K562 (cell line): ENCODE measurements at regions not wholly inside any gene's neighbourhood (a gene's known extent, or its start where the extent isn't known, plus 50 kb on each side); places are given as distances from the start of the nearest gene placed in this dataset.

Experiments used
- CBFB ChIP-seq: sonication (generic); formaldehyde crosslinking; IDR thresholded peaks from 2 replicates; pipeline ENCODE4 v1.4.0; 2020; ENCODE audit warnings: mild to moderate bottlenecking, missing genetic modification reagents
- E2F1 ChIP-seq: sonication (generic); formaldehyde crosslinking; IDR thresholded peaks from 2 replicates; pipeline ENCODE4 v1.8.1; 2023; ENCODE audit warnings: mild to moderate bottlenecking, missing genetic modification reagents, moderate library complexity
- FOXM1 ChIP-seq, 2 experiments: fragments of 450-650 bp in 1 of 2; sonication (generic) in 1 of 2; formaldehyde crosslinking in 1 of 2; IDR thresholded peaks; 2 replicates each; pipeline versions ENCODE4 v1.6.1 to v1.9.0; 2017 to 2022; ENCODE audit warnings: low read depth in 2 of 2, mild to moderate bottlenecking in 2 of 2, missing genetic modification reagents in 1 of 2, moderate library complexity in 1 of 2
- MED1 ChIP-seq: sonication (generic); formaldehyde crosslinking; IDR thresholded peaks from 2 replicates; pipeline ENCODE4 v1.8.1; 2023; ENCODE audit warnings: missing genetic modification reagents, borderline replicate concordance
- PBX2 ChIP-seq, 2 experiments: IDR thresholded peaks in 1 of 2; conservative IDR thresholded peaks in 1 of 2; 2 replicates each; pipeline ENCODE4 v1.6.1; 2016; ENCODE audit warnings: low read depth in 2 of 2, mild to moderate bottlenecking in 1 of 2, missing compliant biosample characterization in 1 of 2, missing genetic modification characterization in 1 of 2, moderate library complexity in 1 of 2
- TCF15 ChIP-seq: fragments of 250-450 bp; sonication (Bioruptor Pico); IDR thresholded peaks from 2 replicates; pipeline ENCODE4 v1.8.0; 2022; ENCODE audit warnings: moderate library complexity, mild to moderate bottlenecking, inconsistent platforms
- XRCC3 ChIP-seq: fragments of 450-650 bp; IDR thresholded peaks from 2 replicates; pipeline ENCODE4 v1.6.1; 2017; ENCODE audit warnings: mild to moderate bottlenecking, moderate library complexity
- ZBTB12 ChIP-seq: fragments of 250-450 bp; sonication (Bioruptor Pico); IDR thresholded peaks from 2 replicates; pipeline ENCODE4 v1.4.0; 2020
- ZBTB17 ChIP-seq: fragments of 450-650 bp; formaldehyde crosslinking; IDR thresholded peaks from 2 replicates; pipeline ENCODE4 v1.4.0; 2020; ENCODE audit warnings: mild to moderate bottlenecking
- ZNF12 ChIP-seq: sonication (generic); formaldehyde crosslinking; IDR thresholded peaks from 2 replicates; pipeline ENCODE4 v1.4.0; 2020; ENCODE audit warnings: mild to moderate bottlenecking, missing genetic modification reagents
- TF ChIP-seq, protein P1 (sequence below): fragments of 450-650 bp; formaldehyde crosslinking; IDR thresholded peaks from 2 replicates; pipeline ENCODE4 v1.4.0; 2022; ENCODE audit warnings: missing genetic modification characterization

DNA sequence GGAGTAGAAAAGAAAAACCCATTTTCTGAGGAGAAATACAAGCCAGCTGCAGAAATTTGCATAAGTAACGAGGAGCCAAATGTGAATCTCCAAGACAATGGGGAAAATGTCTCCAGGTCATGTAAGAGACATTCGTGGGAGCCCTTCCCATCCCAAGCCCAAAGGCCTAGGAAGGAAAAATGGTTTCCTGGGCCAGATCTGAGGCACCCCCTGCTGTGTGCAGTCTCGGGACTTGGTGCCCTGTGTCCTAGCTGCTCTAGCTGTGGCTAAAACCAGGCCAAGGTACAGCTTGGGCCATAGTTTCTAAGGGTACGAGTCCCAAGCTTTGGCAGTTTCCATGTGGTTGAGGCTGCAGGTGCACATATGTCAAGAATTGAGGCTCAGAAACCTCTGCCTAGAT, 444.9 kb downstream of the PCDH20 start (continued):
- TF ChIP-seq PBX2 (CRISPR knock-in tag; IDR thresholded peaks at IDR 0.05; ENCODE audit: low read depth) (no peak), PBX2 (tag; conservative IDR thresholded peaks at IDR 0.05; ENCODE audit: low read depth) (no peak), E2F1 (CRISPR knock-in tag) (no peak), ZBTB12 (CRISPR knock-in tag) (no peak), TCF15 (CRISPR knock-in tag) (no peak), XRCC3 (no peak), ZBTB17 (CRISPR knock-in tag) (no peak), ZNF12 (CRISPR knock-in tag) (no peak), CBFB (CRISPR knock-in tag) (no peak), MED1 (no peak), FOXM1 (IDR thresholded peaks at IDR 0.05; ENCODE audit: low read depth) (no peak), FOXM1 (CRISPR knock-in tag; IDR thresholded peaks at IDR 0.05; ENCODE audit: low read depth) (no peak)
- TF ChIP-seq, protein P1, sequence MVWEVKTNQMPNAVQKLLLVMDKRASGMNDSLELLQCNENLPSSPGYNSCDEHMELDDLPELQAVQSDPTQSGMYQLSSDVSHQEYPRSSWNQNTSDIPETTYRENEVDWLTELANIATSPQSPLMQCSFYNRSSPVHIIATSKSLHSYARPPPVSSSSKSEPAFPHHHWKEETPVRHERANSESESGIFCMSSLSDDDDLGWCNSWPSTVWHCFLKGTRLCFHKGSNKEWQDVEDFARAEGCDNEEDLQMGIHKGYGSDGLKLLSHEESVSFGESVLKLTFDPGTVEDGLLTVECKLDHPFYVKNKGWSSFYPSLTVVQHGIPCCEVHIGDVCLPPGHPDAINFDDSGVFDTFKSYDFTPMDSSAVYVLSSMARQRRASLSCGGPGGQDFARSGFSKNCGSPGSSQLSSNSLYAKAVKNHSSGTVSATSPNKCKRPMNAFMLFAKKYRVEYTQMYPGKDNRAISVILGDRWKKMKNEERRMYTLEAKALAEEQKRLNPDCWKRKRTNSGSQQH (CRISPR knock-in tag), result no peak
